ENCODE measurements at regions not wholly inside any gene's neighbourhood (a gene's known extent, or its start where the extent isn't known, plus 50 kb on each side); places are given as distances from the start of the nearest gene placed in this dataset.

GRCh38 chr1:216984536-216984935 is 261.3 kb upstream of the ESRRG start:
- DNase-seq (ENCODE audit: low read depth), result no peak

- no peak for DNase-seq (ENCODE audit: low read depth)
These were observed 260.6 kb upstream of the ESRRG start for GRCh38 chr1:216983823-216984222.

GRCh38 chr1:216961516-216961915 is 238.3 kb upstream of the ESRRG start:
- DNase-seq (ENCODE audit: low read depth), result no peak

GRCh38 chr1:216960716-216961115 is 237.5 kb upstream of the ESRRG start:
- DNase-seq (ENCODE audit: low read depth), result no peak

DNA sequence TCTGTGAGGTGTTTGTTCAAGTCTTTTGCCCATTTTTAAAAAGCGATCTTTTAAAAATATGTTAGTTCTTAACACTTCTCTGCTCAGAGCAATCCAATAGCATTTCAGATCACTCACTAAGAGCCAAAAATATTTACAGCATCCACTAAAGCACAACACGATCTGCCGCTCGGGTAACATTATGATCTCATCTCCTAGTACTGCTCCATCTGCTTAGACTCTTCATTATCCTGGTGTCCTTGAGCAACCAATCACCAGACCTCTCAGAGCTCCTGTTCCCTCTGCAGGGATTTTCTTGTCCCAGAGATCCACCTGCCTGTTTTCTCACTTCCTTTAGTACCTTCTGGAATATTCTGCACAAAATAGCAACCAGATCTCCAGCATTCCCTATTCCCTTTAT is 235.3 kb upstream of the ESRRG start:
- DNase-seq (ENCODE audit: low read depth), result no peak

DNA sequence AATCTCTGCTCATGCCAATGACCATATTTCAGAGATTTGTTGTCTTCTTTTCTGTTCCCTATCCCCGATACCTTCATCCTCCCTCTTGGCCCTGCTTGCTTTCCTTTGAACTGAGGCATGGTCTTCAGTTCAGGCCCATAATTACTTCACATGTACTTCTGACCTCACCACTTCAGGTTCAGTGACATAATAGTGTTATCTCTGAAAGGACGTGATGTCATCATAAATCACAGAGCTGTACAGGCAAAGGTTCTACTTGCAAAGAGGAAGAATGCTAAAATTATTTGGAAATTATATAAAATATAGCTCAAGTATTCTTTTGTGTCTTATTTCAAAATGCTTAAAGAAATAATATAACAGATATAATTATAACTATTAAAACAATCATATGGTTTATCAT is 230.3 kb upstream of the ESRRG start:
- no peak for DNase-seq (ENCODE audit: low read depth)

GRCh38 chr1:216952864-216953263 is 229.6 kb upstream of the ESRRG start:
- DNase-seq (ENCODE audit: low read depth), result no peak

DNA sequence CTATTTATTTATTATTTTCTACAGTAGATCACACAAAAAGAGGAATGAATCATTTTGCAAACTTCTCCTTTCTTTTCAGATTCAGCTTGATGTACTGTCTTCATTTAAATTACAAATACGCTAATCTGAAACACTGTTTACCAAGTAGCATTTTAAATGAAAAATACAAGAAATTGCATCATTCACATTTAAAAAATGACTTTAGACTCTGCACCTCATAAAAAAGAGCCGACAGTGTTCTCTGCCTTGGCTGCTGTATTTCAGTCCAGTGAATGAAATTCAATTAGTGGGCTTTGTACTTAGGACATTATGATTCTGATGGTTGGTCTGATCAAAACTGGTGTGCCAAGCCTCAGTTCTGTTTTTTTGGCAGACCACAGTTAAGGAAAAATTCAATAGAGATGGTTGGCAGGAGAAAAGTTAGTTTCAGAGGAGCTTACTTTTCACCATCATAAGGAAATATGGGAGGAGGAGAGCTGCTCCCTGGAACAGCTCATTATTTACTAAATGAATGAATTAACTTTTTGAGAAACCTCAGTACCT is 222.4 kb upstream of the ESRRG start:
- DNase-seq (ENCODE audit: low read depth), result no peak

GRCh38 chr1:216944864-216945510 is 221.8 kb upstream of the ESRRG start:
- no peak for DNase-seq (ENCODE audit: low read depth)

DNA sequence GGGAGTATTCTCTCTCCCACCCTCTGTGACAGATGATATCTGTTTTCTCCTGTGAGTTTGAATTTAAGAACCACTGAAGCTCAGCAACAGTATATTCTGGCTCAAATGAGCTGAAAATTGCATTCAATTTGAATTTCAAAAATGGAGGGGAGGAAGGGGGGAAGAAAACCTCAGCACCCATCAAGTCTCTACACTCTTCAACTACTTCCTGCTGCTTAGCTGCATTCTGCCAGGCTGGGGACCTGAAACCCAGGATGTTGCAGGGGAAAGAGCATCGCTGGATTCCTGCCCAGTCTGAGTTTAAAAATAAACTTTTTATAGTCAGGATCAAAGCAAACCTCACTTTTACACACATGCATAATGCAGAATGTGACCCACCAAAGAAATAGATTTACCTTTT is 214.3 kb upstream of the ESRRG start:
- no peak for DNase-seq (ENCODE audit: low read depth)

DNA sequence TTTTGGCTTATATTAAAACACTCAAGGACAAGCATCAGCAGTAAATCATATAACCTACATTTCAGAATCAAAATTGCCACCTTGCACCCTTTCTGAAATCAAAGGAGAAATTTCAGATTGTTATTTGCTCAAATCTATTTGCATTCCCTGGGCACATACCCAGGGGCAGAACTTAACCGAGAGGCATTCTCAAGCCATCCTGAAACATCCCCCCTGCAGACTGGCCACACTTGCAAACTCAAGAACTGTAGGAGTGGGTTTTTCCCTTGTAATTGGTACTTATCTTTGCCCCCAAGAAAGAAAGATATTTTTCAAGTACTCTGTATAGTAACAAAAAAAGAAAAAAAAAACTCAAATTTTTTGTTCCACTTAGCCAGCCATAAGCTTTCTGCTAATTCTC is 213.6 kb upstream of the ESRRG start:
- DNase-seq (ENCODE audit: low read depth), result no peak

GRCh38 chr1:216935901-216936300 is 212.7 kb upstream of the ESRRG start:
- no peak for DNase-seq (ENCODE audit: low read depth)

GRCh38 chr1:216932424-216932823 is 209.2 kb upstream of the ESRRG start:
- DNase-seq (ENCODE audit: low read depth), result no peak

- no peak for DNase-seq (ENCODE audit: low read depth)
These were observed 206.8 kb upstream of the ESRRG start for GRCh38 chr1:216929870-216930582.

- DNase-seq (ENCODE audit: low read depth), result no peak
These were observed 204.4 kb upstream of the ESRRG start for GRCh38 chr1:216927633-216928032.

DNA sequence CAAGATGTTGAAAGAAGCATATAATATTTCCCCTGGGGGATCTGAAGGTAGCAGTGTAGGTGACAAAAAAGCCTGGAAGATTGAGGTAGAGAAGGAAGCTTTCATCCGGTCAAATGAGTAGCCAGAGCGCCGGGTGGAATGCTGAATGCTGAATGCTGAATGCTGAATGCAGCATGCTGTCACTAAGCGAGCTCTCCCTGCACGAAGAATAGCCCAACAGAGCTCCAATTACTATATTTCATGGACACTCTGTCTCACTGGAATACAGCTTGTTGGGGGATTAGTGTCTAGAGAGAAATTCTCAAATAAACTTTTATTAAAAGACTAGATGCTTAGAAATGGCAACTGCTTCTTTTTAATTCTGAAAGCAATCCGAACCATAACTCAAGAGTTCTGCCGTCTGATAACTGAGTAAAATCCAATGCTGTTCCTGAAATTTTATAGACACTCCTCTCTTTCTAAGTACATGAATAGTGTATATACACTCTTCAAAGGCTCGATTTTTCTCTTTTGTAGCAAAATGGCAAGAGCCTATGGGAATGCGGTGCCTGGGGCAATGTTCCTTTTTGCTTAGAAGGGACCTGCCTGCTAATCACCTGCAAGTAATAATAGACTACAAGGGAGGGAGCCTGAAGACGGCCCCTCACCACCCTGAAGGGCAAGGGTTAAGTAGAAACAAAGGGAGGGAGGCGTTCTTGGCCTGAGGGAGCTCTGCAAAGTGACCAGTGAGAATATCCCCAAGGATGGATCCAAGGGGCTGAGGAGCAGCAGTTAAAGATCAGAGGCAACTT is 203.7 kb upstream of the ESRRG start:
- no peak for DNase-seq (ENCODE audit: low read depth)

GRCh38 chr1:216925962-216926625 is 202.9 kb upstream of the ESRRG start:
- DNase-seq (ENCODE audit: low read depth), result no peak

- no peak for DNase-seq (ENCODE audit: low read depth)
These were observed 201.5 kb upstream of the ESRRG start for GRCh38 chr1:216924732-216925131.

- no peak for DNase-seq (ENCODE audit: low read depth)
These were observed 200.4 kb upstream of the ESRRG start for GRCh38 chr1:216923601-216924000.

- DNase-seq (ENCODE audit: low read depth), result no peak
These were observed 199.2 kb upstream of the ESRRG start for GRCh38 chr1:216922406-216922805.

- no peak for DNase-seq (ENCODE audit: low read depth)
These were observed 198.6 kb upstream of the ESRRG start for GRCh38 chr1:216921866-216922265.

Data from fibroblast of the conjunctiva (primary cell).